ENCODE measurements at regions not wholly inside any gene's neighbourhood (a gene's known extent, or its start where the extent isn't known, plus 50 kb on each side); places are given as distances from the start of the nearest gene placed in this dataset.

DNA sequence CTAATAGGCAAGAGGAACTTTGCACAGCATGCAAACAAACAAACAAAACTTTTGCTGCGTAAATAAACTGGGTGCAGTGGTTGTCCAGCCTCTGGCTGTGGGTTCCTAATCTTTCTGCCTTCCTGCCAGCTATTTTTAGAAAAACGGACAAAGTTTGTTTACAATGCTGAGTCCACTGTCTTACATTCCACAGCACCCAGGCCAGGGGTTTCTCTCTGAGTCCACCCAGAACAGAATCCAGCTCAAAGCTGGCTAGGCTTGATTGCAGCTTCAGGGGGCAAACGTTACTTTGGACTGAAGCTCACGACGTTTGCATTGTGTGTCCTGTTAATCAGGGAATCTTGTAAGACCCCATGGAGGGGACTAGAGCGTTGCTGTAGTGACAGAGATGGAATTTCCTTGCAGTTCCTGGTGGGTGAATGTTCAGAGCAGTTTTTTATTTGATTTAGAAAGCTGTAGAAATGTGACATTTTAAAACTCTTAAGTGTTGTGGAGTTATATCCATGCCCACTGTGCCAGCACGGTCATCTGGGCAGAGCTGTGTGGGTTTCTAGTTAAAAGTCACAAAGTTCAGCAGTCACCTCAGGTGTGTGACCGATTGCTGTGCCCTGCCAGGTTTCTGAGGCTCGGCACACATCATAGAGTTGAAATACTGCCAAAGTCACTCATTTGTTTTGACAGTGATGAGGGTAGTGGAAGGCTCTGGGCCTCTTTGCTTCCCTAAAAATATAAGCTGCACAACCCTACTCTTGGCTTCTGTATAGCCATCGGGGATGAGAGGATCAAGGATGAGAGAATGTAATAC is 247.0 kb downstream of the STK31 start:
- Histone ChIP-seq H2BK5ac (ENCODE audit: low read depth, low read length, poor library complexity, severe bottlenecking) (no peak overlapping the region), H3K4me1 (ENCODE audit: control insufficient read depth, insufficient read depth, low read length) (peaks cover 2% of the 10 kb centered on the region; the same call in 1 of the 2 replicates), H3K23ac (ENCODE audit: low read depth, low read length) (0 out of 2 replicates have a peak overlapping the region, but pooled peaks have one; percentile 53), H3K27ac (ENCODE audit: insufficient read depth, low read length) (no peak overlapping the region), H3K36me3 (ENCODE audit: control insufficient read depth, insufficient read depth, low read length) (no peaks in the 10 kb centered on the region), H3K79me1 (ENCODE audit: low read depth in 1 of 2, low read length in 2 of 2) (no peaks in the 10 kb centered on the region), H3K9me3 (ENCODE audit: control insufficient read depth, insufficient read depth, low read length) (no peaks in the 10 kb centered on the region), H3K56ac (ENCODE audit: extremely low read depth, insufficient read depth, low read length) (no peak overlapping the region; the same call in 1 of the 2 replicates), H3K4me2 (ENCODE audit: low read depth, low read length) (no peak overlapping the region; the same call in 1 of the 2 replicates), H4K20me1 (ENCODE audit: insufficient read depth, low read length) (no peaks in the 10 kb centered on the region), H4K5ac (ENCODE audit: low read depth, low read length) (no peak overlapping the region), H3K27me3 (ENCODE audit: control insufficient read depth, insufficient read depth, low read length) (no peaks in the 10 kb centered on the region; the same call in 1 of the 2 replicates), H3K18ac (ENCODE audit: low read depth, low read length) (no peak overlapping the region), H3K9me1 (ENCODE audit: insufficient read depth, low read length) (peaks cover 3% of the 10 kb centered on the region; the same call in 1 of the 2 replicates), H2AFZ (replicated peaks; ENCODE audit: low read length, poor library complexity) (peak overlapping the region; percentile 67), H4K91ac (ENCODE audit: insufficient read depth, low read depth, low read length) (peak overlapping the region; percentile 43; the same call in 1 of the 2 replicates), H3K9ac (ENCODE audit: low read depth, low read length) (no peak overlapping the region), H2AK9ac (replicated peaks; ENCODE audit: low read depth, low read length, poor library complexity) (no peak overlapping the region), H3K4me3 (ENCODE audit: insufficient read depth, low read depth, low read length) (no peak overlapping the region), H3K4ac (ENCODE audit: low read depth, low read length) (peak overlapping the region; percentile 60; the same call in 1 of the 2 replicates), H4K8ac (ENCODE audit: low read depth in 2 of 2, low read length in 2 of 2) (peak overlapping the region in 1 of 2 experiments; percentile 27; a peak in 1 of 4 replicates), H2BK15ac (ENCODE audit: low read depth, low read length) (peak overlapping the region; percentile 32; the same call in 2 of the 3 replicates), H2BK20ac (ENCODE audit: low read depth, low read length) (peak overlapping the region; percentile 81), H3K14ac (replicated peaks; ENCODE audit: low read depth, low read length) (no peak overlapping the region), H2BK120ac (ENCODE audit: low read depth, low read length) (peak overlapping the region; percentile 88), H2AK5ac (ENCODE audit: low read depth, low read length) (peak overlapping the region; percentile 43; the same call in 1 of the 2 replicates)
- POLR2A ChIA-PET (ENCODE audit: unreplicated experiment), result no interaction called here
- BruUV-seq (replicated peaks), result no TSS peak
- ATAC-seq (ENCODE audit: low read depth) (peak; percentile 48), DNase-seq (peak; percentile 6)
- no peak for TF ChIP-seq MXI1 (IDR thresholded peaks at IDR 0.05; ENCODE audit: borderline replicate concordance, low read depth, low read length)
- no peak for TF ChIP-seq MAZ (IDR thresholded peaks at IDR 0.05; ENCODE audit: borderline replicate concordance, low read depth, low read length)
- no peak for TF ChIP-seq CHD1 (IDR thresholded peaks at IDR 0.05; ENCODE audit: low read depth, low read length)
- no peak for TF ChIP-seq SMC3 (IDR thresholded peaks at IDR 0.05; ENCODE audit: low read depth, low read length)
- TF ChIP-seq RAD21 (IDR thresholded peaks at IDR 0.05; ENCODE audit: low read length), result no peak
- no peak for TF ChIP-seq RCOR1 (IDR thresholded peaks at IDR 0.05; ENCODE audit: insufficient replicate concordance, low read length)
- no peak for TF ChIP-seq POLR2A (IDR thresholded peaks at IDR 0.05; ENCODE audit: low read depth, low read length)
- TF ChIP-seq RFX5 (IDR thresholded peaks at IDR 0.05; ENCODE audit: low read depth, low read length), result no peak
- 8% methylated on average over 2 of the region's 10 CpGs; no CpG with 5 or more reads in 1 of the 2 experiments for WGBS, 2 experiments (ENCODE audit: extremely low coverage in 2 of 2, insufficient read length in 1 of 2)
- in situ Hi-C loops (cut with MboI; ENCODE audit: low sequenced_read_pairs), result no loop called here
- dilution Hi-C loops (cut with HindIII; ENCODE audit: low sequenced_read_pairs, unreplicated experiment), result no loop called here
- intact Hi-C loops (cut with micrococcal nuclease), result no loop called here
- CTCF ChIA-PET, result interaction anchor here (1.9 kb wide), 1 partner anchor 10 kb away, joined by 6 read pairs; no protein-coding TSS in a partner anchor

All from IMR-90 (cell line).